Hepatocyte (in vitro differentiated cells): ENCODE measurements at regions not wholly inside any gene's neighbourhood (a gene's known extent, or its start where the extent isn't known, plus 50 kb on each side); places are given as distances from the start of the nearest gene placed in this dataset.

Source experiments
- CTCF ChIP-seq: fragments of 200-600 bp; sonication (generic); IDR thresholded peaks from 2 replicates; pipeline ENCODE4 v1.5.1; 2016; ENCODE audit warnings: antibody characterized with exemption, mild to moderate bottlenecking; ENCODE audit not compliant: poor library complexity
- EZH2 ChIP-seq: fragments of 200-600 bp; sonication (generic); IDR thresholded peaks from 2 replicates; pipeline ENCODE4 v1.6.1; 2016; ENCODE audit warnings: antibody characterized with exemption, mild to moderate bottlenecking, borderline replicate concordance

- no peak for TF ChIP-seq CTCF
- TF ChIP-seq EZH2, result no peak
Observed at GRCh38 chr5:171710451-171711024, 75.1 kb upstream of the SMIM23 start.
